ENCODE measurements at regions not wholly inside any gene's neighbourhood (a gene's known extent, or its start where the extent isn't known, plus 50 kb on each side); places are given as distances from the start of the nearest gene placed in this dataset.

DNA sequence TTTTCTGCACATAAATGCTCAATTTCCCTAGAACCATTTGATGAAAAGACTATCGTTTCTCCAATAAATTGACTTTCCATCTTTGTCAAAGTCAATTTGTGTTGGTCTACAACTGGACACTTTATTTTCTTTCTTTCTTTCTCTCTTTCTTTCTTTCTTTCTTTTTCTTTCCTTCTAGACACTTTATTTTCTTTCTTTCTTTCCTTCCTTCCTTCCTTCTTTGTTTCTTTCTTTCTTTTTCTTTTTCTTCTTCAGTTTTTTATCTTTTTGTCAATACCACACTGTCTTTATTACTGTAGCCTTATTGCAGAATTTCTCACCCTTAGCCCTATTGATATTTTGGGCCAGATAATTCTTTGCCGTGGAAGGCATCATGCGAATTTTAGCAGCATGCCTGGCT, 73.5 kb downstream of the FASLG start:
- Histone ChIP-seq H3K27me3 (ENCODE audit: insufficient read depth, poor library complexity, severe bottlenecking) (no peaks in the 10 kb centered on the region), H3K27ac (replicated peaks) (no peak overlapping the region), H3K4me3 (replicated peaks; ENCODE audit: insufficient read depth, low read length) (no peak overlapping the region)
- TF ChIP-seq POLR2AphosphoS5 (IDR thresholded peaks at IDR 0.05; ENCODE audit: low read depth) (no peak), GABPA (IDR thresholded peaks at IDR 0.05; ENCODE audit: low read depth) (no peak), SPI1 (IDR thresholded peaks at IDR 0.05; ENCODE audit: borderline replicate concordance, low read depth) (no peak)
- TF ChIP-seq, protein P1, sequence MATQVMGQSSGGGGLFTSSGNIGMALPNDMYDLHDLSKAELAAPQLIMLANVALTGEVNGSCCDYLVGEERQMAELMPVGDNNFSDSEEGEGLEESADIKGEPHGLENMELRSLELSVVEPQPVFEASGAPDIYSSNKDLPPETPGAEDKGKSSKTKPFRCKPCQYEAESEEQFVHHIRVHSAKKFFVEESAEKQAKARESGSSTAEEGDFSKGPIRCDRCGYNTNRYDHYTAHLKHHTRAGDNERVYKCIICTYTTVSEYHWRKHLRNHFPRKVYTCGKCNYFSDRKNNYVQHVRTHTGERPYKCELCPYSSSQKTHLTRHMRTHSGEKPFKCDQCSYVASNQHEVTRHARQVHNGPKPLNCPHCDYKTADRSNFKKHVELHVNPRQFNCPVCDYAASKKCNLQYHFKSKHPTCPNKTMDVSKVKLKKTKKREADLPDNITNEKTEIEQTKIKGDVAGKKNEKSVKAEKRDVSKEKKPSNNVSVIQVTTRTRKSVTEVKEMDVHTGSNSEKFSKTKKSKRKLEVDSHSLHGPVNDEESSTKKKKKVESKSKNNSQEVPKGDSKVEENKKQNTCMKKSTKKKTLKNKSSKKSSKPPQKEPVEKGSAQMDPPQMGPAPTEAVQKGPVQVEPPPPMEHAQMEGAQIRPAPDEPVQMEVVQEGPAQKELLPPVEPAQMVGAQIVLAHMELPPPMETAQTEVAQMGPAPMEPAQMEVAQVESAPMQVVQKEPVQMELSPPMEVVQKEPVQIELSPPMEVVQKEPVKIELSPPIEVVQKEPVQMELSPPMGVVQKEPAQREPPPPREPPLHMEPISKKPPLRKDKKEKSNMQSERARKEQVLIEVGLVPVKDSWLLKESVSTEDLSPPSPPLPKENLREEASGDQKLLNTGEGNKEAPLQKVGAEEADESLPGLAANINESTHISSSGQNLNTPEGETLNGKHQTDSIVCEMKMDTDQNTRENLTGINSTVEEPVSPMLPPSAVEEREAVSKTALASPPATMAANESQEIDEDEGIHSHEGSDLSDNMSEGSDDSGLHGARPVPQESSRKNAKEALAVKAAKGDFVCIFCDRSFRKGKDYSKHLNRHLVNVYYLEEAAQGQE (IDR thresholded peaks at IDR 0.05; ENCODE audit: insufficient replicate concordance, low read depth): no peak
- TF ChIP-seq, protein P2, sequence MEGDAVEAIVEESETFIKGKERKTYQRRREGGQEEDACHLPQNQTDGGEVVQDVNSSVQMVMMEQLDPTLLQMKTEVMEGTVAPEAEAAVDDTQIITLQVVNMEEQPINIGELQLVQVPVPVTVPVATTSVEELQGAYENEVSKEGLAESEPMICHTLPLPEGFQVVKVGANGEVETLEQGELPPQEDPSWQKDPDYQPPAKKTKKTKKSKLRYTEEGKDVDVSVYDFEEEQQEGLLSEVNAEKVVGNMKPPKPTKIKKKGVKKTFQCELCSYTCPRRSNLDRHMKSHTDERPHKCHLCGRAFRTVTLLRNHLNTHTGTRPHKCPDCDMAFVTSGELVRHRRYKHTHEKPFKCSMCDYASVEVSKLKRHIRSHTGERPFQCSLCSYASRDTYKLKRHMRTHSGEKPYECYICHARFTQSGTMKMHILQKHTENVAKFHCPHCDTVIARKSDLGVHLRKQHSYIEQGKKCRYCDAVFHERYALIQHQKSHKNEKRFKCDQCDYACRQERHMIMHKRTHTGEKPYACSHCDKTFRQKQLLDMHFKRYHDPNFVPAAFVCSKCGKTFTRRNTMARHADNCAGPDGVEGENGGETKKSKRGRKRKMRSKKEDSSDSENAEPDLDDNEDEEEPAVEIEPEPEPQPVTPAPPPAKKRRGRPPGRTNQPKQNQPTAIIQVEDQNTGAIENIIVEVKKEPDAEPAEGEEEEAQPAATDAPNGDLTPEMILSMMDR (IDR thresholded peaks at IDR 0.05; ENCODE audit: insufficient read depth, low read length): no peak
- no peak for DNase-seq (ENCODE audit: low read depth in 1 of 2, low spot score in 1 of 2)

DNA sequence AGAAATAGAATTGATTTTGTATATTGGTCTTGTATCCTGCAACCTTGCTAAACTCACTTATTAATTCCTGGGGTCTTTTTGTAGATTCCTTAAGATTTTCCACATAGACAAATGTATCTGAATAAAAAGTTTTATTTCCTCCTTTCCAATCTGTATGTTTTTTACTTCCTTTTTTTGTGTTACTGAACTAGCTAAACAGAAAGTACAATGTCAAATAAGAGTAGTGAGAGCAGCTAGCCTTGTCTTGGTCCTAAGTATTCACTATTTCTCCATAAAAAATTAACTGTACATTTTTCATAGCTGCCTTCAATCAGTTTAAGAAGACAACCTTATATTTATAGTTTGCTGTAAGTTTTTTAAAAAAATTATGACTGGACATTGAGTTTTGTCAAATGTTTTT, 74.9 kb downstream of the FASLG start:
- H3K27ac ChIP-seq (replicated peaks): no peak overlapping the region
- no peak overlapping the region for H3K4me3 ChIP-seq (replicated peaks; ENCODE audit: insufficient read depth, low read length)
- TF ChIP-seq, protein P2 (IDR thresholded peaks at IDR 0.05; ENCODE audit: insufficient read depth, low read length): no peak
- TF ChIP-seq GABPA (IDR thresholded peaks at IDR 0.05; ENCODE audit: low read depth) (no peak), SPI1 (IDR thresholded peaks at IDR 0.05; ENCODE audit: borderline replicate concordance, low read depth) (no peak), POLR2AphosphoS5 (IDR thresholded peaks at IDR 0.05; ENCODE audit: low read depth) (no peak)
- TF ChIP-seq, protein P1 (IDR thresholded peaks at IDR 0.05; ENCODE audit: insufficient replicate concordance, low read depth): no peak
- no peak for DNase-seq (ENCODE audit: low read depth in 1 of 2, low spot score in 1 of 2)
- H3K27me3 ChIP-seq (ENCODE audit: insufficient read depth, poor library complexity, severe bottlenecking): no peaks in the 10 kb centered on the region

DNA sequence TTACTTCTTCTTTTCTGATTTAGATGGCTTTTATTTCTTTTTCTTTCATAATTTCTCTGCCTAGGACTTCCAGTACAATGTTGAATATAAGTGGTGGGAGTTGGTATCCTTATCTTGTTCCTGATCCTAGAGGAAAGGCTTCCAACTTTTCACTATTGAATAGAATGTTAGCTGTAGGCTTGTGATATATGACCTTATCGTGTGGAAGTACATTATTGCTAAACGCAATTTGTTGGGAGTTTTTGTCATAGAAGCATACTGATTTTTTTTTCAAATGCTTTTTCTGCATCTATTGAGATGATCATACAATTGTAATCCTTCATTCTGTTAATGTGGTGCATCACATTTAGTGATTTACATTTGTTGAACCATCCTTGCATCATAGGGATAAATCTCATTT, 79.5 kb downstream of the FASLG start:
- no peak for DNase-seq (ENCODE audit: low read depth in 1 of 2, low spot score in 1 of 2)
- TF ChIP-seq, protein P1 (IDR thresholded peaks at IDR 0.05; ENCODE audit: insufficient replicate concordance, low read depth): no peak
- TF ChIP-seq GABPA (IDR thresholded peaks at IDR 0.05; ENCODE audit: low read depth) (no peak), SPI1 (IDR thresholded peaks at IDR 0.05; ENCODE audit: borderline replicate concordance, low read depth) (no peak), POLR2AphosphoS5 (IDR thresholded peaks at IDR 0.05; ENCODE audit: low read depth) (no peak)
- TF ChIP-seq, protein P2 (IDR thresholded peaks at IDR 0.05; ENCODE audit: insufficient read depth, low read length): no peak
- Histone ChIP-seq H3K4me3 (replicated peaks; ENCODE audit: insufficient read depth, low read length) (no peak overlapping the region), H3K27me3 (ENCODE audit: insufficient read depth, poor library complexity, severe bottlenecking) (no peaks in the 10 kb centered on the region), H3K27ac (replicated peaks) (no peak overlapping the region)
